GM18502 (cell line): ENCODE measurements at regions not wholly inside any gene's neighbourhood (a gene's known extent, or its start where the extent isn't known, plus 50 kb on each side); places are given as distances from the start of the nearest gene placed in this dataset.

Experiments
- ATAC-seq: cut with Tn5 transposase; IDR thresholded peaks from one replicate; pipeline ENCODE4 v1.9.1; 2021; ENCODE audit warnings: mild to moderate bottlenecking; ENCODE audit not compliant: unreplicated experiment, poor library complexity

- ATAC-seq: no peak
These were observed 240.0 kb upstream of the PRR20A start for GRCh38 chr13:56900549-56901279.

GRCh38 chr13:56902276-56902675 is 238.4 kb upstream of the PRR20A start:
- no peak for ATAC-seq

GRCh38 chr13:56903710-56904282 is 236.9 kb upstream of the PRR20A start:
- ATAC-seq: no peak

- no peak for ATAC-seq
These were observed 233.8 kb upstream of the PRR20A start for GRCh38 chr13:56906909-56907308.

GRCh38 chr13:56907766-56908165 is 233.0 kb upstream of the PRR20A start:
- no peak for ATAC-seq

GRCh38 chr13:56909896-56910600 is 230.7 kb upstream of the PRR20A start:
- ATAC-seq: no peak

- ATAC-seq: no peak
These were observed 222.8 kb upstream of the PRR20A start for GRCh38 chr13:56917966-56918365.

GRCh38 chr13:56923626-56924140 is 217.0 kb upstream of the PRR20A start:
- ATAC-seq: no peak

GRCh38 chr13:56924401-56924800 is 216.3 kb upstream of the PRR20A start:
- ATAC-seq: no peak

GRCh38 chr13:56932104-56932503 is 208.6 kb upstream of the PRR20A start:
- no peak for ATAC-seq

- no peak for ATAC-seq
These were observed 186.8 kb upstream of the PRR20A start for GRCh38 chr13:56953965-56954364.

GRCh38 chr13:56975647-56976046 is 165.1 kb upstream of the PRR20A start:
- no peak for ATAC-seq

GRCh38 chr13:56980856-56981255 is 159.9 kb upstream of the PRR20A start:
- no peak for ATAC-seq

GRCh38 chr13:56986121-56986520 is 154.6 kb upstream of the PRR20A start:
- no peak for ATAC-seq

- no peak for ATAC-seq
These were observed 152.2 kb upstream of the PRR20A start for GRCh38 chr13:56988543-56988942.

- ATAC-seq: no peak
These were observed 137.0 kb upstream of the PRR20A start for GRCh38 chr13:57003682-57004081.

- ATAC-seq: no peak
These were observed 123.4 kb upstream of the PRR20A start for GRCh38 chr13:57017357-57017756.

GRCh38 chr13:57018915-57019314 is 121.8 kb upstream of the PRR20A start:
- ATAC-seq: no peak

- ATAC-seq: no peak
These were observed 110.0 kb upstream of the PRR20A start for GRCh38 chr13:57030671-57031070.

- no peak for ATAC-seq
These were observed 104.4 kb upstream of the PRR20A start for GRCh38 chr13:57036290-57036689.

- ATAC-seq: no peak
These were observed 95.8 kb upstream of the PRR20A start for GRCh38 chr13:57044910-57045309.
